IPS-NIHi7 (cell line): ENCODE measurements at regions not wholly inside any gene's neighbourhood (a gene's known extent, or its start where the extent isn't known, plus 50 kb on each side); places are given as distances from the start of the nearest gene placed in this dataset.
"Not testable (repeated sequence)": the region's sequence is repeated elsewhere in the genome, so short reads cannot be mapped to it uniquely, and the experiment has no call there.

Experiments
- DNase-seq: peaks from one replicate; pipeline ENCODE4 v3.0.0; 2012; ENCODE audit warnings: mixed read lengths; ENCODE audit errors: extremely low spot score

DNA sequence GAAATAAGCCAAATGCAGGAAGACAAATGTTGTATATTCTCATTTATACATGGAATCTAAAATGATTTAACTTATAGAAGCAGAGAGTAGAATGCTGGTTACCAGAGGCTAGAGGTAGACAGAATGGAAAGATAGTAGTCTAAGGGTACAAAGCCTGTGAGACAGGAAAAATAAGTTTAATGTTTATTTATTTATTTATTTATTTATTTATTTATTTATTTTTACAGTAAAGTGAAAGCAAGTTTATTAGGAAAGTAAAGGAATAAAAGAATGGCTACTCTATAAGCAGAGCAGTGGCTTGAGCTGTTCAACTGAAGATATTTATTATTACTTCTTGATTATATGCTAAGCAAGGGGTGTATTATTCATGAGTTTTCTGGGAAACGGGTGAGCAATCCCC, 203.2 kb downstream of the LAS1L start:
- DNase-seq, result no peak

DNA sequence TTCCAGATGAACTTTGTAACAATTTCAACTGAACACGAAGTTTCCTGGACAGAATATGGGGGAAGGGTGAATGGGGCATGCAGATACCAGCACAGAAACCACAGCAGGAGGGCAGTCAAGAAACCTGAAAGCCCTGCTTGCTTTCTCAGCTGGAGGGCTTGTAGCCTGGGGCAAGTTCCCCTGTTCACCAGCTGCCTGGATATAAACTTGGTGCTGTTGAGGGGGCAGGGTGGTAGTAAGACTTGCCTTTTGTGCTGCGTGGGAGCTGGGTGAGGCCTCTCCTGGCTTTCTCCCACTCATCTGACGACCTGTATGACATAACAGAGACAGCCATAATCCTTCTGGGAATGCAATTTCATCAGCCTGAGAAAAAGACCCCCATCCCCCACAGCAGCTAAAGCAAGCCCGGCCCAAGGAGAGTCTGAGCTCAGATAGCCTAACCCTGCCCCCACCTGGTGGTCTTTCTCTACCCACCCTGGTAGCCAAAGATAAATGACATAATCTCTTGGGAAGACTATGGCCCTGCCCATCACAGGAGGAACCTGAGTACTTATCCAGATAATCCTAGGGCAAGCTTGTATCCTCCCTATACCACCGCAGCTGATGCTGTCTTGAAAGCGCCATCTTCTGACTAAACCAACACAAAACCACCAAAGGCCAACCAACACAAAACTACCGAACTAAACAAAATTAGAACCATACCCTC, 234.3 kb downstream of the LAS1L start:
- peak; percentile 17 for DNase-seq

GRCh38 chrX:65282905-65283304, 251.7 kb downstream of the LAS1L start:
- not testable (repeated sequence) for DNase-seq

- no peak for DNase-seq
These were observed 261.4 kb downstream of the LAS1L start for GRCh38 chrX:65273152-65273551.

DNA sequence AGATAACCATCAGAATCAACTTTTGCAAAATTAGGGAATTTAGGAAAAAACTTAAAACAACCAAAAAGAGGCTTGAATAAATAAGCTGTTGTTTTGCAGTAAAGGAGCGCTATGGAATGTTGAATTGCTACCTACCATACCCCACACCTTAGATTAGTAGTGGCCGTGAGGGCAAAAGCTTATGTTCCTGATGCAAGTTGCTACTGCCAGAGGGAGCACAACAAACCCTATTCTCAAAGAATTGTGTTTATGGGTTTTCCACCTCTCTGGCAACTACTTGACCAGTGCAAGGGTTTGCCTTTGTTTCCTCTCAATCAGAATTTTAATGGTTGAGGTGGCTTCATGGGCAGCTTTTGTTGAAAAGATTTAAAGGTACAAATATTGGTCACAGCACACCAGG, 268.1 kb downstream of the LAS1L start:
- no peak for DNase-seq

DNA sequence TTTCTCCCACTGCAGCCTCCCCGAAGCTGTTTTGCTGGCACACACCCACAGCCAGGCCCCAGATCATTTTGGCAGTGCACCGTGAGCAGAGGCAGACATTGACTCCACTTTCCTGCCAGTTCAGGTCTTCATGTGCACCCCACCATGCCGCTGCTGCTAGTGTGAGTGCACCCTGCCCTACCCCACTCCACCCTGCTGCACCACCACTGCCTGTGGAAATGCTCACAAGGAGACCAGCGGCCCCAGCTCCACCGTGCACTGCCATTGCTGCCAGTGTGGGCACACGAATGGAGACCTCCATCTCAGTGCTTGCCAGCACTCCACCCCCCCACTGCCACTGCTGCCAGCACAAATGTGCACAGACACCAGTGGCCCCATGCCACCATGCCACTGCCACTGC, 277.6 kb upstream of the ZC4H2 start:
- no peak for DNase-seq

- DNase-seq, result no peak
These were observed 264.9 kb upstream of the ZC4H2 start for GRCh38 chrX:65241059-65241721.

GRCh38 chrX:65203545-65203944, 227.3 kb upstream of the ZC4H2 start:
- no peak for DNase-seq

DNA sequence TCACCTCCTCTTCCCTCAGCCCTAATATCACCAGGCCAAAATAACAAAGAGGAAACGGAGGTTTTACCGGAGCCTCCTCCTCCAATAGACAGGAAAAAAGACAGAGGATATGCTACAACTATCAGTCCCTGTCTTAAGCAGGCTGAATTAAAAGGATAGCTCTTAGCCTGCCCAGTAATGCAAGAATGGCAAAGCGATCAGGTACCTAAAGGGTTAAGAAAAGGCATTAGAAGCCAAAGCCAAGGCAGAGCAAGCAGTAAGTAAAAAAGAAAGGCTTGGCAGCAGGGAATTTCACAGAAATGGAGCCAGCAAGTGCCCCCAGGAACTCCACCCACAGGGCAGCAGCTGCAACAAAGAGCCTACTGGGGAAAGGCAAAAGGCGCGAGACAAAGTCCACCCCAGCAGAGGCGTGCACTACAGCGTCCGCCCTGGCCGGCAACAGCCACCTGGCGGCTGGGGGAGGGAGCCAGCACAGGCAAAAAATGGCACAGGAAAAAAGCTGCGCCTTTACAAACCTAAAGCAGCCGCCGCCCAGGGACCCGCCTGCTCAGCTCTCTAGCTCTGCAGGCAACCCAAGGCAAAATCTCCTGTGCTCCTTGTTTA, 220.6 kb upstream of the ZC4H2 start:
- peak; percentile 77 for DNase-seq

- DNase-seq, result no peak
These were observed 219.4 kb upstream of the ZC4H2 start for GRCh38 chrX:65195621-65196020.

GRCh38 chrX:65194547-65194946, 218.3 kb upstream of the ZC4H2 start:
- DNase-seq, result no peak

DNA sequence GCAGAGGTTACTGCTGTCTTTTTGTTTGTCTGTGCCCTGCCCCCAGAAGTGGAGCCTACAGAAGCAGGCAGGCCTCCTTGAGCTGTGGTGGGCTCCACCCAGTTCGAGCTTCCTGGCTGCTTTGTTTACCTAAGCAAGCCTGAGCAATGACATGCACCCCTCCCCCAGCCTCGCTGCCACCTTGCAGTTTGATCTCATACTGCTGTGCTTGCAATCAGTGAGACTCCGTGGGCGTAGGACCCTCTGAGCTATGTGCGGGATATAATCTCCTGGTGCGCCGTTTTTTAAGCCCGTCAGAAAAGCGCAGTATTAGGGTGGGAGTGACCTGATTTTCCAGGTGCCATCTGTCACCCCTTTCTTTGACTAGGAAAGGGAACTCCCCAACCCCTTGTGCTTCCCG, 187.1 kb upstream of the ZC4H2 start:
- not testable (repeated sequence) for DNase-seq

DNA sequence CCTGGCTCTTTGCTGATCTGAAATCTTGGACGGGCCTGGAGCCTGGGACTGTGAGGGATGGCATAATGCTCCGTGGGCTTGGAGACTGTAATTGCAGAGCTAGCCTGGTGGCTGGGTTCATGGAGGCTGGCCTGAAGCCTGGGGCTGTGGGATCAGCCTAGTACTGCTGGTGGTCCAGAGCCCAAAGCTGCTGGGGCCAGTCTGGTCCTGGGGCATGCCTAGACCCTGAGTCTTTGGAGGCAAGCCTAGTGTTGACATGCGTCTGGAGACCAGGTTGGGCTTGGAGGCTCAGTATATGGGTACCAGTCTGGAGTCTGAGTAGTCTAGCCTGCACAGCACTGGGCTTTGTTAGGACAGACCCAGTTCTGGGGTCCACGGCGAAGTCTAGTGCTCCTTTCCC, 172.0 kb upstream of the ZC4H2 start:
- DNase-seq, result no peak

DNA sequence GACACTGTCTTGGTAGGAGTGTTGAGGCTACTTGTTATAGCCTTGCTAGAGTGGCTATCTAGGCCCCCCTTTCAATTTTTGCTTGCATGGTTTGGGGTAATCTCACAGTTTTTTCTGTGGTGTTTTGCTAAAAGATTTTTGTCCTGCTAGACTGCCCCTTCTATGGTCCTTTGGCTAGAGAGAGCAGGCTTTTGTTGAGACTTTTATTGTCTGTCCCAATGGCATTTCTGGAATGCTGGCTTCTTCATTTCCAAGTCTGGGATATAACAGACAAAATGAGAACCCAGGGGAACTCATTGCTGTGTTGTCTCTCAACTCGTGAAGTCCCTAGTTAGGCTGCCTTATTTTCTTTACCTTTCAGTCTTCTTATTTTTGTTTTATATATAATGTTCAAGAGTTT, 160.2 kb upstream of the ZC4H2 start:
- no peak for DNase-seq

- DNase-seq, result no peak
These were observed 151.6 kb upstream of the ZC4H2 start for GRCh38 chrX:65127842-65128241.

DNA sequence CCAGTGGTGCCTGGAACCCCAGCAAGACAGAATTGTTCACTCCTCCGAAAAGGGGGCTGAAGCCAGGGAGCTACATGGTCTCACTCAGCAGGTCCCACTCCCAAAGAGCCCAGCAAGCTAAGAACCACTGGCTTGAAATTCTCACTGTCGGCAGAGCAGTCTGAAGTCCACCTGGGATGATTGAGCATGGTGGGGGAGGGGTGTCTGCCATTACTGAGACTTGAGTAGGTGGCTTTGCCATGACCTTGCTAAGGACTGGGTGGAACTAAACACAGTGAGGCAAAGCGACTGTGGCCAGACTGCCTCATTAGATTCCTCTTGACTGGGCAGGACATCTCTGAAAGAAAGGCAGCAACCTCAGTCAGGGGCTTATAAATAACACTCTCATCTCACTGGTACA, 122.6 kb upstream of the ZC4H2 start:
- DNase-seq, result no peak

DNA sequence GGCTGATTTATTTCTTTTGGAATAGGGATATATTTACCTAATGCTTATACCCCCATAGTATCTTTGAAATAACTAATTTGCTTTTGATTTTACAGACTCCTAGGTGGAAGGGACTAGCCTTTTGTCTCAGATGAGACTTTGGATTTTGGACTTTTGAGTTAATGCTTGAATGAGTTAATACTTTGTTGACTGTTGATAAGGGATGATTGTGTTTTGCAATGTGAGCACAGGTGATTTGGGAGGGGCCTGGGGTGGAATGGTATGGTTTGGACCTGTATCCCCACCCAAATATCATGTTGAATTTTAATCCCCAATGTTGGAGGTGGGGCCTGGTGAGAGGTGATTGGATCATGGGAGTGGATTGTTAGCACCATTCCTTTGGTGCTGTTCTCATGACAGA, 117.4 kb upstream of the ZC4H2 start:
- no peak for DNase-seq

GRCh38 chrX:65073233-65073632, 97.0 kb upstream of the ZC4H2 start:
- DNase-seq, result no peak

DNA sequence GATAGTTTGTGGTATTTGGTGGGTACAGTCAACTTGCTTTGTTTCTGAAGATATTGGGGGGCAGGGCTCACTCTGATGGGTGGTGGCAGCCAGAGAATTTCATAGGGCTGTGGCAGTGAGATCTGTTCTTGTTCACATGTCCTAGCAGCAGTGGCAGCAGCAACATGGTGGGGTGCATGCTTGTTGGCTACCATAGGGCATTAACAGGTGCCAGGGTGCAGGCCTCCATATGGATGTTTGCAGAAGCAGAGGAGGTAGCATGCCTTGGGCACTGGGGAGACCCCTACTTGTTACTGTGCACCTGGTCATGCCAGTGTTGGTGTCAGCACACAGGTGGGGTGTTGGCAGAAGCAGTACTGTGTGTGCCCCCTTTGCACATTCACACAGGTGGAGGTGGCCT, 96.3 kb upstream of the ZC4H2 start:
- no peak for DNase-seq

DNA sequence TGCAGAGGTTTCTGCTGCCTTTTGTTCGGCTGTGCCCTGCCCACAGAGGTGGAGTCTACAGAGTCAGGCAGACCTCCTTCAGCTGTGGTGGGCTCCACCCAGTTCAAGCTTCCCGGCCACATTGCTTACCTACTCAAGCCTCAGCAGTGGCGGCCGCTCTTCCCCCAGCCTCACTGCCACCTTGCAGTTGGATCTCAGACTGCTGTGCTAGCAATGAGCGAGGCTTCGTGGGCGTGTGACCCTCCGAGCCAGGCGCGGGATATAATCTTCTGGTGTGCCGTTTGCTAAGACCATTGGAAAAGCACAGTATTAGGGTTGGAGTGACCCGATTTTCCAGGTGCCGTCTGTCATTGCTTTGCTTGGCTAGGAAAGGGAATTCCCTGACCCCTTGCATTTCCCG, 82.4 kb upstream of the ZC4H2 start:
- not testable (repeated sequence) for DNase-seq

DNA sequence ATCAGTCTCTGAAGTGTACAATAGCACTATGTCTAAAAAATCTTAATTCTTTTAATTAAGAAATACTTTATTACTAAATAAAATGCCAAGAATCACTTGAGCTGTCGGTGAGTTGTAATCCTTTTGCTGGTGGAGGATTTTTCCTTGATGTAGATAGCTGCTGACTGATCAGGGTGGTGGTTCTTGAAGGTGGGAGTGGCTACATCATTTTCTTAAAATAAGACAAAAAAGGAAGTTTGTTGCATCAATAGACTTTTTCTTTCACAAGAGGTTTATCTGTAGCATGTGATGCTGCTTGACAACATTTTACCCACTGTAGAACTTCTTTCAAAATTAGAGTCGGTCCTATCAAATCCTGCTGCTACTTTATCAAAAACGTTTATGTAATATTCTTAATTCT, 68.8 kb upstream of the ZC4H2 start:
- DNase-seq, result no peak

GRCh38 chrX:65035446-65035770, 59.2 kb upstream of the ZC4H2 start:
- peak; percentile 27 for DNase-seq

- peak; percentile 84 for DNase-seq
These were observed 58.6 kb upstream of the ZC4H2 start, which contains the start of gene ZC3H12B for GRCh38 chrX:65034668-65035445. ZC3H12B (plus strand) TSS chrX:65034826.
